Lung (tissue), 11 donors: ENCODE measurements at regions not wholly inside any gene's neighbourhood (a gene's known extent, or its start where the extent isn't known, plus 50 kb on each side); places are given as distances from the start of the nearest gene placed in this dataset.
"Not testable (repeated sequence)": the region's sequence is repeated elsewhere in the genome, so short reads cannot be mapped to it uniquely, and the experiment has no call there.

ENCODE experiments used
- ATAC-seq: fragments of 200-7000 bp; cut with Tn5 transposase; one replicate; pipeline ENCODE4 v1.9.1; 2020; ENCODE audit warnings: moderate number of reproducible peaks; ENCODE audit not compliant: insufficient read depth, low FRiP score
- DNase-seq, 3 donors: peaks; one replicate each; pipeline ENCODE4 v3.0.0-alpha.2; 2013 to 2017
- H3K27ac ChIP-seq, 2 donors: one replicate each; pipeline ENCODE4 v1.5.1; 2013; ENCODE audit warnings: mild to moderate bottlenecking in 2 of 2, moderate library complexity in 2 of 2, control low read depth in 1 of 2, inconsistent platforms in 1 of 2, low read depth in 1 of 2, low read length in 1 of 2
- H3K27me3 ChIP-seq, 3 donors: one replicate each; pipeline ENCODE4 v1.5.1; 2013; ENCODE audit warnings: low read length in 2 of 3; ENCODE audit not compliant: control insufficient read depth in 3 of 3, insufficient read depth in 3 of 3
- H3K36me3 ChIP-seq, 4 donors: one replicate each; pipeline ENCODE4 v1.5.1; 2013; ENCODE audit warnings: low read length in 4 of 4, mild to moderate bottlenecking in 1 of 4, moderate library complexity in 1 of 4; ENCODE audit not compliant: control insufficient read depth in 4 of 4, insufficient read depth in 4 of 4
- H3K4me1 ChIP-seq, 5 donors: one replicate each; pipeline ENCODE4 v1.5.1; 2013; ENCODE audit warnings: low read length in 5 of 5, mild to moderate bottlenecking in 2 of 5, moderate library complexity in 1 of 5; ENCODE audit not compliant: control insufficient read depth in 5 of 5, insufficient read depth in 5 of 5
- H3K4me3 ChIP-seq: one replicate; pipeline ENCODE4 v1.5.1; 2013; ENCODE audit warnings: mild to moderate bottlenecking, control low read depth, moderate library complexity
- H3K9ac ChIP-seq, 2 donors: one replicate each; pipeline ENCODE4 v1.5.1; 2013; ENCODE audit warnings: low read length in 2 of 2, control low read depth in 1 of 2; ENCODE audit not compliant: insufficient read depth in 1 of 2
- H3K9me3 ChIP-seq, 4 donors: one replicate each; pipeline ENCODE4 v1.5.1; 2013; ENCODE audit warnings: low read length in 3 of 4, mild to moderate bottlenecking in 1 of 4, moderate library complexity in 1 of 4; ENCODE audit not compliant: control insufficient read depth in 4 of 4, insufficient read depth in 3 of 4
- WGBS, 2 donors: extraction: QIAGEN DNeasy Blood & Tissue Kit; methylation state at CpG; one replicate each; pipeline ENCODE4 v1.1.7; 2013; 5-methylcytosine and 5-hydroxymethylcytosine counted together
- TF ChIP-seq, protein P1 (sequence below): IDR thresholded peaks from 2 replicates; pipeline ENCODE4 v1.5.1; 2012; ENCODE audit warnings: mild to moderate bottlenecking; ENCODE audit errors: control extremely low read depth, extremely low read depth
- donor health status: control.
- donor health status: control.
- donor health status: Bipolar disorder and iron deficiency.
- donor health status: healthy.
- donor health status: DM: yes; HTN: yes; CAD: no.

DNA sequence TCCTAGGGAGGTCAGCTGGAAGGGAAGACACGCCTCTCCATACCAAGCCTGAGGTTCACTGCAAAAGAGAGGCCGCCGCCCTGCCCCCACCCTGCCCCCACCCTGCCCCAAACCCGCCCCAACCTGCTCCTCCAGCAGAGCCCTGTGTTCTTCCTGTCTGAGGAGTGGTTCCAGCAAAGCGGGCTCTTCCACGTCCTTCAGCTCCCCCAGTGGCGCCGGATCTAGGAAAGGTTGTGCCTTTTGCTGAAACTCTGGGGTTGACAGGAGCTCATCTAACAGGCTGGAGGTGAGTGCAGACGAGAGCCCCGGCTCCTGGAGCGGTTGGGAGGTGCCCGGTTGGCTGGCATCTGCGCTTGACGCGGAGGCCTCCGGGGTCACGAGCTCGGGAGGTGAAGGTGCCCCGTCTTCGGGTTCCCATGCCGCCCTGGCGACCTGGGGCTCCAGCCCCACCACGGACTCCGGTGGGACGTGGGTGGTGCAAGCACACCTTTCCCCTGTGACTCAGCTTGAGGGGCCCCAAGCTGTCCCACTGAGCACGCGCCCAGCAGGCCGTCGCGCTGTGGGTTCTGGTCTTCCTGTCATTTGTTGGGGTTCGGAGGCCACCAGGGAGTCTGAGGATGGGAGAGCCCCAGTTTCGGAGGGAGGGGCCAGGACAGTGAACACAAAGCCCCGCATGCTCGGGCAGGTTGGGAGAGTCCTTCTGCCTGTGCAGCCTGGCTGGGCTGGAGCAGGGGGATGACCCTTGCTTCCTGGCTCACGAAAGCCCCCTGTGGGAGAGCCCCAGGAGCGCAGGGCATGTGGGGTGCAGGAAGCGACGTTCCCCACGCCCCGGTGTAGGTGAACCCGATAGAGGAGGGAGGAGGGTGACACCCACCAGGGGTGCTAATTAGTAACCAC is 1467.1 kb downstream of the FOXD4L5 start:
- H3K9ac ChIP-seq: no peak overlapping the region
- no peaks in the 10 kb centered on the region for H3K36me3 ChIP-seq
- peaks cover 0 to 11% (median 0%) of the 10 kb centered on the region in 5 donors for H3K4me1 ChIP-seq
- DNase-seq (peak in 2 of 3 donors; percentile 27 to 63), ATAC-seq (peak; percentile 32)
- WGBS, 2 donors: 32 to 33% methylated on average over 41 of the region's 41 CpGs
- peaks cover 0 to 9% (median 6%) of the 10 kb centered on the region in 3 donors for H3K27me3 ChIP-seq
- H3K9me3 ChIP-seq: peaks cover 0 to 32% (median 3%) of the 10 kb centered on the region in 4 donors
- H3K27ac ChIP-seq: no peak overlapping the region
- TF ChIP-seq, protein P1, sequence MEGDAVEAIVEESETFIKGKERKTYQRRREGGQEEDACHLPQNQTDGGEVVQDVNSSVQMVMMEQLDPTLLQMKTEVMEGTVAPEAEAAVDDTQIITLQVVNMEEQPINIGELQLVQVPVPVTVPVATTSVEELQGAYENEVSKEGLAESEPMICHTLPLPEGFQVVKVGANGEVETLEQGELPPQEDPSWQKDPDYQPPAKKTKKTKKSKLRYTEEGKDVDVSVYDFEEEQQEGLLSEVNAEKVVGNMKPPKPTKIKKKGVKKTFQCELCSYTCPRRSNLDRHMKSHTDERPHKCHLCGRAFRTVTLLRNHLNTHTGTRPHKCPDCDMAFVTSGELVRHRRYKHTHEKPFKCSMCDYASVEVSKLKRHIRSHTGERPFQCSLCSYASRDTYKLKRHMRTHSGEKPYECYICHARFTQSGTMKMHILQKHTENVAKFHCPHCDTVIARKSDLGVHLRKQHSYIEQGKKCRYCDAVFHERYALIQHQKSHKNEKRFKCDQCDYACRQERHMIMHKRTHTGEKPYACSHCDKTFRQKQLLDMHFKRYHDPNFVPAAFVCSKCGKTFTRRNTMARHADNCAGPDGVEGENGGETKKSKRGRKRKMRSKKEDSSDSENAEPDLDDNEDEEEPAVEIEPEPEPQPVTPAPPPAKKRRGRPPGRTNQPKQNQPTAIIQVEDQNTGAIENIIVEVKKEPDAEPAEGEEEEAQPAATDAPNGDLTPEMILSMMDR: no peak
- no peak overlapping the region for H3K4me3 ChIP-seq

DNA sequence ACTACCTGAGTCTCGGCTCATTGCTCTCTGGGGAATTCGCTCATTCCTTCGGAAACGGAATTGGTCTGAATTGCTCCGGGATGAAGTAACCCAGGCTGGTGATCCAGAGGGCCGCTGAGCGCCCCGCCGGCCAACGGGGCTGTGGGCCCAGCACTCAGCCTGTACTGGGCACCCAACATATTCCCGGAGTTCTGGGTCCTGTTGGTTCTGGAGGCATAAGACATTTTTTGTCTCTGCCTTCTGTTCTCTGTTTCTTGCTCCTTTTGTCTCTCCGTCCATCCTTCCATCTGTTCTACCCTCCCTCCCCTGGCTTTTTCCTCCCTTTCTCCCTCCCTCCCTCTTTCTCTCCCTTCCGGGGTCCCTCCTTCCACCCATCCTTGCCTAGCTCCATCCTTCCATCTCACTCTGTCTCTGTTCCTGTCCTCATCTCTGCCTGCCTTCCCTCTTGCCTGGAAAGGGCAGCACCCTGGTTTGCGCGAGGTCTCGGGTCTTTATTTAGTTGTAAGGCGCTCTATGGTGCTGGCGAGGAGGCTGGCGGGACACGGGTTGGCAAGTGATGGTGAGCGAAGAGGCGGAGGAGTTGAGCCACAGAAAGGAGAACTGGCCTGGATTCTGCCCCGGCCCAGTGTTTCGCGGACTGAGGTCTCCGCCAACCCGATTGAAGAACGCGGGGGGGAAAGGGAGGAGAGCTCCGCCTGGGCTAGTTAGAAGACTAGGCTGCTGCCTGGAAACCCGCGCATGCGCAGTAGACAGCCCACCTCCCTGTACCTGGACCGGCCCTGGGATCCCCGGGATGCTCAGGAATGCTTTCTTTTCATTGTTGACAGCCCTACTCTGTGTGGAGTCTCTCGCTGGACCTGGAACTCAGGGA is 1468.0 kb downstream of the FOXD4L5 start:
- H3K27me3 ChIP-seq: peaks cover 0 to 9% (median 6%) of the 10 kb centered on the region in 3 donors
- H3K36me3 ChIP-seq: no peaks in the 10 kb centered on the region
- H3K4me3 ChIP-seq: no peak overlapping the region
- ATAC-seq: peak; percentile 83
- TF ChIP-seq, protein P1: no peak
- WGBS, 2 donors: 22 to 27% methylated on average over 36 of the region's 36 CpGs
- peaks cover 0 to 32% (median 3%) of the 10 kb centered on the region in 4 donors for H3K9me3 ChIP-seq
- no peak overlapping the region for H3K27ac ChIP-seq
- peak; percentile 89 to 91 (median 90) for DNase-seq
- H3K9ac ChIP-seq: no peak overlapping the region
- H3K4me1 ChIP-seq: peaks cover 0 to 11% (median 0%) of the 10 kb centered on the region in 5 donors

DNA sequence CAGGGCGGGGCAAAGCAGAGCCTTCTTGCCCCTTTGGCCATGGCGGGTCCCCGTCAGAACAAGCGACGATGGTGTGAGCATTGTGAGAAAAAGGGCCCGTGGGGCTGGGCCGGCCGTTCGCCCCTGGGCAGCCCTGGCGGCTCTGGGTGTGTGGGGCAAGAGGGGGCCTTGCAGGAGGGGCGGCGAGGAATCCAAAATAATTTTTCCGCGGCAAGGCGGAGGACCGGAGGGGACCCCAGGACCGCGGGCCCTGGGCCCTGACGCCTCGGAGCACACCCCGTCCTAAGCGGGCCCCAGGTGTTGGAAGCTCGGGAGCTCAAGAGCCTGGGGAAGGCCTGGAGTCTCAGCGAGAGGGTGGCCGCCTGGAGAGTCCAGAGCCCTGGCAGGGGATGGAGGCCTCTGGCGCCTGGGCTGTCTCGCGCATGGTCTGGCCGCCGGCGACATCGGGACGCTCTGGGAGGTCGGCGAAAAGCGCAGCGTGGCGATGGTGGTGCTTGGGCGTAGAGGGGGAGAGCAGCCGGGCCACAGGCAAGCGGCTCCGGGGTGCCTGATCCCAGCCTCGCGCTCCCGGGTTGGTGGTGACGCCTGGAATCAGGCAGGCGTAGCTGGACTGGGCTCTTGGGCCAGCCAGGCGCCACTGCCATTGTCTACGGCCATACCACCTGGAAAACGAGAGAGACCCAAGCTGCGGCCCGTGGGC is 1469.9 kb downstream of the FOXD4L5 start:
- peaks cover 0 to 11% (median 0%) of the 10 kb centered on the region in 5 donors for H3K4me1 ChIP-seq
- not testable (repeated sequence) for H3K27ac ChIP-seq, H3K4me3 ChIP-seq, H3K9ac ChIP-seq, DNase-seq, H3K27me3 ChIP-seq, ATAC-seq, H3K36me3 ChIP-seq
- H3K9me3 ChIP-seq: peaks cover 0 to 32% (median 3%) of the 10 kb centered on the region in 4 donors
- 58 to 59% methylated on average over 49 to 52 of the region's 52 CpGs for WGBS, 2 donors

DNA sequence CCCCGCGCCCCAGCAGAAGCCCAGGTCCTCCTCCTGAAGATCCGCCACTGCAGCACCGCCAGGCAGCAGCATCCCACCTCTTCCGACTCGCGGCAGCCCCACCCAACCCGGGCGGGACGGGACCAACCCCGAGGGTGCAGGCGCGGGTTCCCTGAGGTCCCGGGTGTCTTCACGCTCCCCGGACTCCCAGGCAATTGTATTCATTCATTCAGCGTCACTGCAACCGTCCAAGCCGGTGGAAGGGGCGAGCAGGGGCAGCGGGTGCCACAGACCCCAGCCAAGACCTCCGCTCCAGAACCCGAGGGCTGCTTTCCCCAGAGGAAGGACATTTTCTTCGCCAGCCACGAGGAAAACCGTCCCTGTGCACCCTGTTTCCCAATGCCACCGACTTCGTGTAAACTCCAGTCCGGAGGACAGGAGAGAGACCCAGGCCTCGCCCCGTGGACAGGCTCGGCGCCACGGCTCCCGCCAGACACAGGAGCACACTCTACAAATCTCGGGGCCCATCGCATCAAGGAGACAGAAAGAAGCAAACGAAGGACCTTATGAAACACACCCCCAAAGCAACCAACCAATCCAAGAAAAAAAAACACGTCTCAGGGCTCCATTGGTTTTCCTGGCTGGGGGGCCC is 1471.5 kb downstream of the FOXD4L5 start:
- Histone ChIP-seq H3K4me1 (peaks cover 0 to 11% (median 0%) of the 10 kb centered on the region in 5 donors), H3K9me3 (peaks cover 0 to 32% (median 3%) of the 10 kb centered on the region in 4 donors)
- H3K27me3 ChIP-seq, H3K36me3 ChIP-seq, DNase-seq, H3K9ac ChIP-seq, ATAC-seq, H3K27ac ChIP-seq, H3K4me3 ChIP-seq: not testable (repeated sequence)
- WGBS, 2 donors: 36 to 45% methylated on average over 36 to 39 of the region's 39 CpGs

DNA sequence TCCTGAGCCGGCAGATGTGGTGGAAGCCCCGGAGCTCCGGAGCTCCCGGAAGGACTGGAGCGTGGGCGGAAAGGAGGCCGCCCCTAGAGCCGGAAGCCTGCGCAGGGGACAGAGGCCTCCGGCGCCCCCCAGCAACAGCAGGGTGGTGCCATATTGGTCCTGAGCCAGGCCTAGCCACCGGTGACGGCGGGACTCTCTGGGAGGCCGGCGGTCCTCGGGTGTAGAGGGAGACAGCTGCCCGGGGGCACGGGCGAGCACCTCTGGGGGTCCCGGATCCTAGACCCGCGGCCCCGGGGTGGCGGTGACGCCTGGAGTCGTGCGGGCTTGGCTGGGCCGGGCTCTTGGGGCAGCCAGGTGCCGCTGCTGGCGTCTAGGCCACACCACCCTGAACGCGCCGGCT is 1472.2 kb downstream of the FOXD4L5 start:
- Histone ChIP-seq H3K4me1 (peaks cover 0 to 11% (median 0%) of the 10 kb centered on the region in 5 donors), H3K9me3 (peaks cover 0 to 27% (median 3%) of the 10 kb centered on the region in 4 donors)
- not testable (repeated sequence) for H3K4me3 ChIP-seq, H3K27me3 ChIP-seq, H3K27ac ChIP-seq, DNase-seq, H3K36me3 ChIP-seq, H3K9ac ChIP-seq
- 50 to 52% methylated on average over 26 to 34 of the region's 34 CpGs for WGBS, 2 donors
- peak; percentile 53 for ATAC-seq

DNA sequence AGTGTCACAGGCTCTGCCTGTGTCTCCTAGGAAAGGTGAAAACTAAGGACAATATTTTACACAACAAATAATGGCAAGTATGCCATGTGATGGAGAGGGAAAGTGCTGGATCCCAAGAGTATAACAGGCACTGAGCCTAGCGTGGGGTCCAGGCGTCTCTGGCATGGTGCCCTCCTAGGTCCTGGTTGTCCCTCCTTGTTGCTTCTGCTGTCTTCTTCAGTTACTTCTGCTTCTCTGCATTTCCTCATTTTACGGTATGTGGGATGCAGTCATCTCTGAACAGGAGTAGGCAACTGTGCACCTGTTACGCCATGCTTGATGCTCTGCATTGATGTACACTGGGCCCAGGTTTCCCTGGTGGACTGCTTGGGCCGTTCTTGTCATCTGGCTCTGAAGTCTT is 1480.8 kb downstream of the FOXD4L5 start:
- not testable (repeated sequence) for H3K36me3 ChIP-seq, DNase-seq, H3K9me3 ChIP-seq, H3K4me1 ChIP-seq, ATAC-seq, H3K27me3 ChIP-seq, H3K9ac ChIP-seq, H3K27ac ChIP-seq, H3K4me3 ChIP-seq
- WGBS, 2 donors: 58 to 60% methylated on average over 5 of the region's 5 CpGs
